Omental fat pad (tissue), 3 donors: ENCODE measurements at regions not wholly inside any gene's neighbourhood (a gene's known extent, or its start where the extent isn't known, plus 50 kb on each side); places are given as distances from the start of the nearest gene placed in this dataset.

Experiments used
- ATAC-seq: fragments of 150-250 bp; one replicate; pipeline ENCODE4 v1.9.1; 2016; ENCODE audit warnings: mild to moderate bottlenecking, moderate library complexity; ENCODE audit not compliant: low FRiP score
- DNase-seq: peaks from one replicate; pipeline ENCODE4 v3.0.0-alpha.2; 2019; ENCODE audit warnings: low spot score
- TF ChIP-seq, protein P1 (sequence below), 3 donors: fragments of 450-650 bp; IDR thresholded peaks; one replicate each; pipeline ENCODE4 v1.5.1; 2016 to 2017; ENCODE audit warnings: antibody characterized with exemption in 3 of 3, mild to moderate bottlenecking in 3 of 3, moderate library complexity in 2 of 3

DNA sequence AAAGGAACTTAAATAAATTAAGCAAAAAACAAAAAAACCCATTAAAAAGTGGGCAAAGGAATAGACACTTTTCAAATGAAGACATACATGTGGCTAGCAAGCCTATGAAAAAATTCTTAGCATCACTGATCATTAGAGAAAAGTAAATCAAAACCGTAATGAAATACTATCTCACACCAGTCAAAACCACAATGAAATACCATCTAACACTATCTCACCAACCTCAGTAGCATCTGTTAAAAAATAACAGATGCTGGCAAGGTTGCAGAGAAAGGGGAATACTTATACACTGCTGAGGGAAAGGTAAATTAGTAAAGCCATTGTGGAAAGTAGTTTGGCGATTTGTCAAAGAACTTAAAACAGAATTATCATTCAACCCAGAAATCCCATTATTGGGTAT, 381.1 kb downstream of the FLRT2 start:
- TF ChIP-seq, protein P1, sequence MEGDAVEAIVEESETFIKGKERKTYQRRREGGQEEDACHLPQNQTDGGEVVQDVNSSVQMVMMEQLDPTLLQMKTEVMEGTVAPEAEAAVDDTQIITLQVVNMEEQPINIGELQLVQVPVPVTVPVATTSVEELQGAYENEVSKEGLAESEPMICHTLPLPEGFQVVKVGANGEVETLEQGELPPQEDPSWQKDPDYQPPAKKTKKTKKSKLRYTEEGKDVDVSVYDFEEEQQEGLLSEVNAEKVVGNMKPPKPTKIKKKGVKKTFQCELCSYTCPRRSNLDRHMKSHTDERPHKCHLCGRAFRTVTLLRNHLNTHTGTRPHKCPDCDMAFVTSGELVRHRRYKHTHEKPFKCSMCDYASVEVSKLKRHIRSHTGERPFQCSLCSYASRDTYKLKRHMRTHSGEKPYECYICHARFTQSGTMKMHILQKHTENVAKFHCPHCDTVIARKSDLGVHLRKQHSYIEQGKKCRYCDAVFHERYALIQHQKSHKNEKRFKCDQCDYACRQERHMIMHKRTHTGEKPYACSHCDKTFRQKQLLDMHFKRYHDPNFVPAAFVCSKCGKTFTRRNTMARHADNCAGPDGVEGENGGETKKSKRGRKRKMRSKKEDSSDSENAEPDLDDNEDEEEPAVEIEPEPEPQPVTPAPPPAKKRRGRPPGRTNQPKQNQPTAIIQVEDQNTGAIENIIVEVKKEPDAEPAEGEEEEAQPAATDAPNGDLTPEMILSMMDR (IDR thresholded peaks at IDR 0.05): no peak
- ATAC-seq: no peak
- DNase-seq: no peak

DNA sequence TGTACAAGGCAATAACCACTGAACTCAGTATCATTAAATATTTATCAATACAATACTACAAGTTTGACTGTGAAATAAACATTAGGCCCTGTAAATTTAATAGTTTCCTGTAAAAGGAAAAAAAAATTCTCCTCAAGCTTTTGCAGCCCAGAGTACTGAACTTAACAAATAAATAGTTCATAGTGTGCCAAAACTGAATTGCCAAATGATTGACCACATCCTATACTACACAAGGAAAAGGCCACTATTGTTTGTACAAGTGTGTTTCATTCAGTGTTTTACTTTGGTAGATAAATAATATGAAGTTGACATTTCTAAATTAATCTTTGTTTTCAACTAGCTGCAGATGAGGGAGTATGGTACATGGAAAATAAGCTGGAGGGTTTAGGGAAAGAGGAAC, 379.6 kb downstream of the FLRT2 start:
- DNase-seq (no peak), ATAC-seq (no peak)

DNA sequence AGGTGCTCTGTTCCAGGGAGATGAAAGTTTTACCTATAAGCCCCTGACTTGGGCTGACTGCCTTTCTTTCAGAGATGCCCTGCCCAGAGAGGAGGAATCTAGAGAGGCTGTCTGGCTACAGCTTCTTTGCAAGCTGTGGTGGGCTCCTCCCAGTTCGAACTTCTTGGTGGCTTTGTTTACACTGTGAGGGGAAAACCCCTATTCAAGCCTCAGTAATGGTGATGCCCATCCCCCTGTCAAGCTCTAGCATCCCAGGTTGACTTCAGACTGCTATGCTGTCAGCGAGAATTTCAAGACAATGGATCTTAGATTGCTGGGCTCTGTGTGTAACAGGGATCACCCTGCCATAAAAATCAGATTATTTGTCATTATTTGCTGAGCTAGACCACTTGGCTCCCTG, 377.6 kb downstream of the FLRT2 start:
- TF ChIP-seq, protein P1 (IDR thresholded peaks at IDR 0.05): no peak
- ATAC-seq: no peak

More for the DNA sequence above, 379.6 kb downstream of the FLRT2 start:
- TF ChIP-seq, protein P1 (IDR thresholded peaks at IDR 0.05): no peak

DNA sequence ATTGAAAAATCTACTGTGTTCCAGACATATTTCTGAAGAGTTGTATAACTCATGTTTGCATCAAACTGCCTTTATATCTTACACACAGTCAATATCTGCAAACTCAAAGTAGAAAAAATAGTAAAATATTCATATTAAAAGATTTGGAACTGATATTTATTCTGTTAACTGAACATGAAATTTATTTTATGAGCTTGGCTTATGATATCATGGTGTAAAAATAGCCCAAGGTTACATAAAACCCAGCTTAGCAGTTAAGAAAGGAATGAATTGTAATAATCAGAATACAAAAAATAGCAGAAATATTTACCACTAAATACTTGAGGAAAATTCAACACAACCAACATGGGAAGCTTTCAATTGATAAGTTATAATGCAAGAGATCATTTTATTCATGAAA, 367.9 kb downstream of the FLRT2 start:
- no peak for ATAC-seq
- TF ChIP-seq, protein P1 (IDR thresholded peaks at IDR 0.05): no peak
- no peak for DNase-seq

More for the DNA sequence above, 377.6 kb downstream of the FLRT2 start:
- no peak for DNase-seq

DNA sequence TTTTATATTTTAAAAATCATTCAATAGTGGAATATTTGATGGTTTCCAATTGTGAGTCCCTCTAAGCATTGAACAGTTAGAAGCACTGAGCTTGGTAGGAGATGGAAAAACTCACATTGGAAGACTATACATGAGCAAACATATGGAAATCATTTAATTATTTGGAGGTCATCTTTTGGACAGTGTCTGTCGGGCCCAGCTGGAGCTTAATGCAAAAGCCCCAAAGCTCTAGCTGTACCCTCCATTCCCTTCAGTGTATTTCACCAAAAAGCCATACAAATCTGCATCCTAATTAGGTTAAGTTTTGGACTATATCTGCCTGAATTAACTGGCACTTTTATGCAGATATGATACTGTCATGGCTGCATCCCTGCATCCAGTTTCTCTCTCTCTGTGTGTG, 365.7 kb downstream of the FLRT2 start:
- TF ChIP-seq, protein P1 (IDR thresholded peaks at IDR 0.05): no peak
- no peak for DNase-seq

DNA sequence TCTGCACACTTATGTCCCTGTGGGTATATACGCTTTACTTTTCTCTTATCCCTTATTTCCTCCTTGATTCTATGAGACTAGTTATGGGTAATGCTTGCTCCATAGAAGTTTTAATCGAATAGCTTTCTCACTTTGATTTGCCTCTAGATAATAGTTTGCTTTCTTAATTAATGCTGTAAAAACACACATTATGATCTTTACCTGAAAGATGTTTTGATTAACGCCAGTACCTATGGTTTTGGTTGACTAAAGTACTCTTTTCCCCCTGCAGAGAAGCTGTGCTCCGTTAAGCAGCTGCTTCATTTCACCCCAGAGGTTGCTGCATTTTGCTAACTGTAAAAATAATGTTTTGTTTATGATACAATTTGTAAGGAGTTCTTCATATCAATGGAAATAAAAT, 362.3 kb downstream of the FLRT2 start:
- DNase-seq: no peak
- TF ChIP-seq, protein P1 (IDR thresholded peaks at IDR 0.05): no peak

More for the DNA sequence above, 365.7 kb downstream of the FLRT2 start:
- no peak for ATAC-seq

DNA sequence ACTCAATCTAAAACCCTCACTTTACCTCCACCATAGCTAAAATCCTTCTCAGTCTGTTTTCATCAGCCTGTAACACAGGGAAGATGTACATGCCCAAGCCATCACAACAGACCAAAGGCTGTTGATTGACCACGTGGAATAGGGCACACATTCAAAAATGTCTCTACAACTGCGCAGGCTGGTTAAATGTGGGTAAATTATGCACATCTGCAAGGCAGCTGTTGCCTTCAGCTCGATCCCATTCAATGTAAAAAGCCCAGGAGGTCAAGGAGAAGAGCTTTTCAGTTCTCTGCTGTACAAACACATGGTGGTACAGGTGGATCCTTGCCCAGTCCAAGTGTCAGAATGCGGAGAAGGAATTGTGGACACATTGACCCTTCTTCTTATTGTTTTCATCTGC, 354.0 kb downstream of the FLRT2 start:
- TF ChIP-seq, protein P1 (IDR thresholded peaks at IDR 0.05): no peak
- ATAC-seq (no peak), DNase-seq (no peak)

More for the DNA sequence above, 362.3 kb downstream of the FLRT2 start:
- ATAC-seq: no peak
